ENCODE measurements at regions not wholly inside any gene's neighbourhood (a gene's known extent, or its start where the extent isn't known, plus 50 kb on each side); places are given as distances from the start of the nearest gene placed in this dataset.

GRCh38 chr11:116651098-116651736 is 121.6 kb downstream of the BUD13 start:
- TF ChIP-seq CTCF (IDR thresholded peaks at IDR 0.05) (no peak), POLR2A (IDR thresholded peaks at IDR 0.05) (no peak)

All from esophagus squamous epithelium (tissue), 4 donors.